SK-N-SH treated with all-trans-retinoic acid at 6 μM for 48 hours (cell line): ENCODE measurements at regions not wholly inside any gene's neighbourhood (a gene's known extent, or its start where the extent isn't known, plus 50 kb on each side); places are given as distances from the start of the nearest gene placed in this dataset.
"Not testable (repeated sequence)": the region's sequence is repeated elsewhere in the genome, so short reads cannot be mapped to it uniquely, and the experiment has no call there.

Experiments
- ATAC-seq: fragments of 200-7000 bp; cut with Tn5 transposase; 3 replicates; pipeline ENCODE4 v1.9.1; 2020; ENCODE audit warnings: mild to moderate bottlenecking, moderate library complexity
- BACH2 ChIP-seq: fragments of 250-450 bp; sonication (Bioruptor Pico); IDR thresholded peaks from 2 replicates; pipeline ENCODE4 v1.9.0; 2021; ENCODE audit warnings: mild to moderate bottlenecking, borderline replicate concordance
- GLIS3 ChIP-seq: fragments of 250-450 bp; sonication (Bioruptor Pico); IDR thresholded peaks from 2 replicates; pipeline ENCODE4 v1.5.0; 2020; ENCODE audit warnings: mild to moderate bottlenecking, moderate library complexity
- ISL1 ChIP-seq: fragments of 250-450 bp; sonication (Bioruptor Pico); IDR thresholded peaks from 2 replicates; pipeline ENCODE4 v2.1.2; 2022; ENCODE audit warnings: mild to moderate bottlenecking, moderate library complexity
- OSR1 ChIP-seq: fragments of 250-450 bp; sonication (Bioruptor Pico); IDR thresholded peaks from 2 replicates; pipeline ENCODE4 v1.8.0; 2022; ENCODE audit warnings: moderate library complexity, mild to moderate bottlenecking, inconsistent platforms
- PATZ1 ChIP-seq: fragments of 250-450 bp; sonication (Bioruptor Pico); IDR thresholded peaks from 2 replicates; pipeline ENCODE4 v1.8.0; 2020; ENCODE audit warnings: mild to moderate bottlenecking, moderate library complexity, borderline replicate concordance
- POU6F1 ChIP-seq: fragments of 250-450 bp; sonication (Bioruptor Pico); IDR thresholded peaks from 2 replicates; pipeline ENCODE4 v1.8.0; 2021; ENCODE audit warnings: low read depth, mild to moderate bottlenecking, moderate library complexity, borderline replicate concordance
- PPARA ChIP-seq: fragments of 250-450 bp; sonication (Bioruptor Pico); IDR thresholded peaks from 2 replicates; pipeline ENCODE4 v1.5.0; 2020; ENCODE audit warnings: mild to moderate bottlenecking, borderline replicate concordance
- RARB ChIP-seq: fragments of 250-450 bp; sonication (Bioruptor Pico); IDR thresholded peaks from 2 replicates; pipeline ENCODE4 v1.8.0; 2021; ENCODE audit warnings: mild to moderate bottlenecking, moderate library complexity
- SNAI2 ChIP-seq: fragments of 250-450 bp; sonication (Bioruptor Pico); IDR thresholded peaks from 2 replicates; pipeline ENCODE4 v1.5.0; 2020; ENCODE audit warnings: mild to moderate bottlenecking, moderate library complexity
- TCF4 ChIP-seq: fragments of 250-450 bp; sonication (Bioruptor Pico); IDR thresholded peaks from 2 replicates; pipeline ENCODE4 v1.8.0; 2021; ENCODE audit warnings: mild to moderate bottlenecking, moderate library complexity, borderline replicate concordance
- ZC3H10 ChIP-seq: fragments of 250-450 bp; sonication (Bioruptor Pico); IDR thresholded peaks from 2 replicates; pipeline ENCODE4 v1.5.1; 2021; ENCODE audit warnings: mild to moderate bottlenecking, moderate library complexity
- ZFP3 ChIP-seq: fragments of 250-450 bp; sonication (Bioruptor Pico); IDR thresholded peaks from 2 replicates; pipeline ENCODE4 v1.5.0; 2020; ENCODE audit warnings: mild to moderate bottlenecking, moderate library complexity
- ZNF565 ChIP-seq: fragments of 450-650 bp; formaldehyde crosslinking; conservative IDR thresholded peaks from 2 replicates; pipeline ENCODE4 v1.5.0; 2020; ENCODE audit warnings: low read depth, mild to moderate bottlenecking, moderate library complexity
- ZNF8 ChIP-seq: fragments of 450-650 bp; formaldehyde crosslinking; IDR thresholded peaks from 2 replicates; pipeline ENCODE4 v1.5.0; 2020; ENCODE audit warnings: mild to moderate bottlenecking, moderate library complexity
- TF ChIP-seq, protein P1 (sequence below): fragments of 250-450 bp; sonication (Bioruptor Pico); IDR thresholded peaks from 2 replicates; pipeline ENCODE4 v1.5.1; 2021; ENCODE audit warnings: mild to moderate bottlenecking, moderate library complexity
- TF ChIP-seq, protein P2 (sequence below): fragments of 250-450 bp; sonication (Bioruptor Pico); IDR thresholded peaks from 2 replicates; pipeline ENCODE4 v1.5.1; 2020; ENCODE audit warnings: low read depth, mild to moderate bottlenecking, moderate library complexity
- TF ChIP-seq, protein P3 (sequence below): fragments of 250-450 bp; sonication (Bioruptor Pico); IDR thresholded peaks from 2 replicates; pipeline ENCODE4 v1.5.0; 2020; ENCODE audit warnings: mild to moderate bottlenecking, moderate library complexity

GRCh38 chr4:92021788-92022187 is 282.0 kb upstream of the GRID2 start:
- no peak for TF ChIP-seq ZFP3
- no peak for TF ChIP-seq PATZ1 (CRISPR knock-in tag)
- no peak for TF ChIP-seq SNAI2 (CRISPR knock-in tag)
- ATAC-seq: no peak

DNA sequence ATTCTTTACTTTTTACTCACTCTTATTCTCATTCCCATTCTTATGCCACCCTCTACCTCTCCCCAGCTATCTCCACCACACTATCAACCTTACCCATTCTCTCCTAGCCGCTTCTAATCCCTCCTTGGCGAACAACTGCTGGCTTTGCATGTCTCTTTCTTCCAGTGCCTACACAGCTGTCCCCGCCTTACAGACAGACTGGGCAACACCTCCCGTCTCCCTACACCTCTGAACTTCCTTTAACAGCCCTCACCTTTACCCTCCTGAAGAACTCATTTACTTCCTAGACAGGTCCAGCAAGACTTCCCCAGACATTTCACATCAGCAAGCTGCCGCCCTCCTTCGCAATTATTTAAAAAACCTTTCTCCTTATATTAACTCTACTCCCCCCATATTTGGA is 274.9 kb upstream of the GRID2 start:
- not testable (repeated sequence) for ATAC-seq

GRCh38 chr4:92031825-92032224 is 271.9 kb upstream of the GRID2 start:
- no peak for ATAC-seq
- TF ChIP-seq PATZ1 (CRISPR knock-in tag): no peak
- TF ChIP-seq, protein P1, sequence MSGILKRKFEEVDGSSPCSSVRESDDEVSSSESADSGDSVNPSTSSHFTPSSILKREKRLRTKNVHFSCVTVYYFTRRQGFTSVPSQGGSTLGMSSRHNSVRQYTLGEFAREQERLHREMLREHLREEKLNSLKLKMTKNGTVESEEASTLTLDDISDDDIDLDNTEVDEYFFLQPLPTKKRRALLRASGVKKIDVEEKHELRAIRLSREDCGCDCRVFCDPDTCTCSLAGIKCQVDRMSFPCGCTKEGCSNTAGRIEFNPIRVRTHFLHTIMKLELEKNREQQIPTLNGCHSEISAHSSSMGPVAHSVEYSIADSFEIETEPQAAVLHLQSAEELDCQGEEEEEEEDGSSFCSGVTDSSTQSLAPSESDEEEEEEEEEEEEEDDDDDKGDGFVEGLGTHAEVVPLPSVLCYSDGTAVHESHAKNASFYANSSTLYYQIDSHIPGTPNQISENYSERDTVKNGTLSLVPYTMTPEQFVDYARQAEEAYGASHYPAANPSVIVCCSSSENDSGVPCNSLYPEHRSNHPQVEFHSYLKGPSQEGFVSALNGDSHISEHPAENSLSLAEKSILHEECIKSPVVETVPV (CRISPR knock-in tag): no peak
- no peak for TF ChIP-seq ISL1
- no peak for TF ChIP-seq BACH2 (CRISPR knock-in tag)
- TF ChIP-seq TCF4: no peak
- no peak for TF ChIP-seq GLIS3 (CRISPR knock-in tag)
- TF ChIP-seq, protein P2, sequence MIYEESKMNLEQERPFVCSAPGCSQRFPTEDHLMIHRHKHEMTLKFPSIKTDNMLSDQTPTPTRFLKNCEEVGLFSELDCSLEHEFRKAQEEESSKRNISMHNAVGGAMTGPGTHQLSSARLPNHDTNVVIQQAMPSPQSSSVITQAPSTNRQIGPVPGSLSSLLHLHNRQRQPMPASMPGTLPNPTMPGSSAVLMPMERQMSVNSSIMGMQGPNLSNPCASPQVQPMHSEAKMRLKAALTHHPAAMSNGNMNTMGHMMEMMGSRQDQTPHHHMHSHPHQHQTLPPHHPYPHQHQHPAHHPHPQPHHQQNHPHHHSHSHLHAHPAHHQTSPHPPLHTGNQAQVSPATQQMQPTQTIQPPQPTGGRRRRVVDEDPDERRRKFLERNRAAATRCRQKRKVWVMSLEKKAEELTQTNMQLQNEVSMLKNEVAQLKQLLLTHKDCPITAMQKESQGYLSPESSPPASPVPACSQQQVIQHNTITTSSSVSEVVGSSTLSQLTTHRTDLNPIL (CRISPR knock-in tag): no peak
- TF ChIP-seq ZFP3: no peak

DNA sequence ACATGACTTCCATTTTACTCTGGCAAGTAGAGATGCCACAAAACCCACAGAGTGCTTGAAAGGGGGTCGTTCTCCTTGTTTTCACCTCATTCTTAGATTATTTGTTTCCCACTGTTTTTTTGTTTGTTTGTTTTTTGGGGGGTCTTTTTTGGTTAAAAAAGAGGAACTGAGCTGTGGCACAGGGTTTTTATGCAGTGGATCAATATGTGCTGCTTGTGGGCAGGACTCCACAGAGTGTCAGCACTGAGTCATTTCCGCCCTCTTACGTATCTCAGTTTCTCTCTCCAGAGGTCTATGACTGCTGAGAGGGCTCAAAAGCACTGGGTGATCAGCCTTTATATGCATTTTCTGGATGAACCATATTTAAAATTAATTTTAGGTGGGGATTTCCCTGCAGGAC is 268.1 kb upstream of the GRID2 start:
- no peak for TF ChIP-seq POU6F1 (CRISPR knock-in tag)
- no peak for TF ChIP-seq BACH2 (CRISPR knock-in tag)
- TF ChIP-seq ZFP3: no peak
- no peak for TF ChIP-seq ZNF8 (CRISPR knock-in tag)
- TF ChIP-seq, protein P3, sequence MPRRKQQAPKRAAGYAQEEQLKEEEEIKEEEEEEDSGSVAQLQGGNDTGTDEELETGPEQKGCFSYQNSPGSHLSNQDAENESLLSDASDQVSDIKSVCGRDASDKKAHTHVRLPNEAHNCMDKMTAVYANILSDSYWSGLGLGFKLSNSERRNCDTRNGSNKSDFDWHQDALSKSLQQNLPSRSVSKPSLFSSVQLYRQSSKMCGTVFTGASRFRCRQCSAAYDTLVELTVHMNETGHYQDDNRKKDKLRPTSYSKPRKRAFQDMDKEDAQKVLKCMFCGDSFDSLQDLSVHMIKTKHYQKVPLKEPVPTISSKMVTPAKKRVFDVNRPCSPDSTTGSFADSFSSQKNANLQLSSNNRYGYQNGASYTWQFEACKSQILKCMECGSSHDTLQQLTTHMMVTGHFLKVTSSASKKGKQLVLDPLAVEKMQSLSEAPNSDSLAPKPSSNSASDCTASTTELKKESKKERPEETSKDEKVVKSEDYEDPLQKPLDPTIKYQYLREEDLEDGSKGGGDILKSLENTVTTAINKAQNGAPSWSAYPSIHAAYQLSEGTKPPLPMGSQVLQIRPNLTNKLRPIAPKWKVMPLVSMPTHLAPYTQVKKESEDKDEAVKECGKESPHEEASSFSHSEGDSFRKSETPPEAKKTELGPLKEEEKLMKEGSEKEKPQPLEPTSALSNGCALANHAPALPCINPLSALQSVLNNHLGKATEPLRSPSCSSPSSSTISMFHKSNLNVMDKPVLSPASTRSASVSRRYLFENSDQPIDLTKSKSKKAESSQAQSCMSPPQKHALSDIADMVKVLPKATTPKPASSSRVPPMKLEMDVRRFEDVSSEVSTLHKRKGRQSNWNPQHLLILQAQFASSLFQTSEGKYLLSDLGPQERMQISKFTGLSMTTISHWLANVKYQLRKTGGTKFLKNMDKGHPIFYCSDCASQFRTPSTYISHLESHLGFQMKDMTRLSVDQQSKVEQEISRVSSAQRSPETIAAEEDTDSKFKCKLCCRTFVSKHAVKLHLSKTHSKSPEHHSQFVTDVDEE (CRISPR knock-in tag): no peak
- no peak for TF ChIP-seq SNAI2 (CRISPR knock-in tag)
- no peak for TF ChIP-seq OSR1 (CRISPR knock-in tag)
- TF ChIP-seq PPARA: no peak
- no peak for TF ChIP-seq RARB
- TF ChIP-seq, protein P1 (CRISPR knock-in tag): no peak
- no peak for TF ChIP-seq ZC3H10
- TF ChIP-seq ZNF565 (CRISPR knock-in tag): no peak
- TF ChIP-seq, protein P2 (CRISPR knock-in tag): no peak
- ATAC-seq: no peak
